NCI-H2227 treated with DMSO at 0.1 percent for 48 hours (cell line): ENCODE measurements at regions not wholly inside any gene's neighbourhood (a gene's known extent, or its start where the extent isn't known, plus 50 kb on each side); places are given as distances from the start of the nearest gene placed in this dataset.

ENCODE experiments used
- DNase-seq: peaks from one replicate; lab custom pipeline; 2025; lab: John Stamatoyannopoulos, UW

DNA sequence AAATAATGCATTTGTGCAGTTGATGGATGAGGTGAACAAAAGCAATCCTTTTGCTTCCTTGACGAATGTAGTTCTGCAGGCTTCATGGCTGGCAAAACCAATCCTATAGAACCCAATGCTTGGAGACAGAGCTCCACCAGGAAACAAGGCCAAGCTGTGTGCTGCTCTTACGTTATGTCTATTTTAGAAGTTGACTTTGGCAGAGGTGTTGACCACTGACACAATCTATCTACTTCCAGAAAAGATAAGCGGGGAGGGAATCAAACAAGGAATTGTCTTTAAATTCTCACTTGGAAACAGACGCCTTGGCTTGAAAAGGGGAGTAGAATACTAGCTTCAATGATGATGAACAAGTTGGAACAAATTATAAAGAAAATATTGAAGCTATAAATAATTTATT is 211.2 kb downstream of the SETD4 start:
- DNase-seq = no peak

DNA sequence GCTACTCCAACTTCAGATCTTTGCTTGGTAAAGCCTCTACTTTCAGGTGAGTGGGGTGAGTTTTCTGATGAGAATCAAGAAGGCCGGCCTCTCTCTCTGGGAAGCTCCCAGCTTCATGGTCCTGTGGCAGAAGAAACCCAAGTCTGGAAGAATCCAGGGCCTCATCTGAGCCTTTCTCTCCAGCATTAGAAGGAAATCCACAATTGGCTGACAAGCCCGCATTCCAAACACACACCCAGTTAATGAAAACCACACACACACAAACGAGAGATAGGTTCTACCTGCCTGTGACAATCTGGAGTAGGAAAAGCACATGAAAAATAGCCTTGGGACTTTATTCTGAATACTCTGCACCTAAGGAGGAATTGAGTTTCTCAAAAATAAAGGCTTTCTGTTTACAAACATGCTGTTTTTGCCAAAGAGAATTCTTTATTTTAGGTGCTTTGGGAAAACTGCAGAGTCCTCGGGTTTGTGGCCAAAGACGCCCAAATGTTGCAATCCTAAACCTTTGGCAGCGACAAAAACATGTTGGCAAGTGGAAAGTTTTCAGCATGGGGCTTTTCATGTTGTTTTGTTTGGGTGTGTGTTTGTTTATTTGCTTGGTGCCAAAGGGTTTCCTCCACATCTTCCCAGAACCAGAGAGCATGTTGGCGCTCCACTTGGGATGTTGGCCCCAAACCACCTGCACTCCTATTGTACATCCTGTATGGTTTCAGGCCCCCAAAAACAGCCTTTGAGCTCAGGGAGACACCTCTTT is 216.2 kb downstream of the SETD4 start:
- no peak for DNase-seq

DNA sequence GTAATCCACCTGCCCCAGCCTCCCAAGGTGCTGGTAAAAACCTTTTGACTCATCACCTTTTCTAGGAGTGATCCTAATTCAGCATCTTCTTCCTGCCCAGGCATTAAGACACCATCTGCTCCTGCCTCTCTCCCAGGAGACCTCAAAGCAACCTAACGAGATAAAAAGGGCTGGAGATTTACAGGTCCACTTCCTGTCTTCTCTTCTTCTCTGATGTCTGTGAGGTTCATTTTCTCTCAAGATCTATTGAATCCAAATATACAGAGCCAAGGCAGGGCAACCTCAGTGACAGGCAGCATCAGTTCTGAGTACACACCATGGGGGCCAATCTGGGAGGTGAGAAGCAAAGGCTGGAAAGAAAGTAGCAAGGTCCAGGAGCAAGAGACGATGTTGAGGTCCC is 219.4 kb downstream of the SETD4 start:
- no peak for DNase-seq

DNA sequence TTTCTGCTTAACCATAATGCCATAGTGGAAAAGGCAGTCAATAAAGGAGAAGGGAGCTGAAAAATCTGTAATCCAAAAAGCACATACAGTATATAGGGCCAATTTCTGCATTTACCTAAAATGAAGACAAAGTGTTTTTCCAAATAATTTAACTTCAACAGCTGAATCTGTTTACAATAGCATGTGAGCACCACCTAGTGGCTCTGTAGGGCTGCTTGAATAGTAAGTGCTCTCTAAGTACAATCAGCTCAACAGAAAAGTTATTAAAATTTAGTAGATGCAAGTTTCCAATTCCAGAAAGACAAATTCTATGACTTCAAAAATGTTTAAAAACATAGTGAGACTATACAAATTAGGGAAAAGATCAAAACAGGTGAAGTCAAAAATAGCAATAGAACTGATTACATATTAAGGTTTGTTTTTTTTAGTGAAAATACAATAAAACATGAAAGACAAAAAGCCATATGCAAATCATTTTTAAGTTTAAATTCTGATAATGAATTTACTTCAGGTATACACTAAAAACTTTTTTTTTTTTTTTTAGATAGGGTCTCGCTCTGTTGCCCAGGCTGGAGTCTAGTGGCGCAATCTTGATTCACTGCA is 220.0 kb downstream of the SETD4 start:
- no peak for DNase-seq

DNA sequence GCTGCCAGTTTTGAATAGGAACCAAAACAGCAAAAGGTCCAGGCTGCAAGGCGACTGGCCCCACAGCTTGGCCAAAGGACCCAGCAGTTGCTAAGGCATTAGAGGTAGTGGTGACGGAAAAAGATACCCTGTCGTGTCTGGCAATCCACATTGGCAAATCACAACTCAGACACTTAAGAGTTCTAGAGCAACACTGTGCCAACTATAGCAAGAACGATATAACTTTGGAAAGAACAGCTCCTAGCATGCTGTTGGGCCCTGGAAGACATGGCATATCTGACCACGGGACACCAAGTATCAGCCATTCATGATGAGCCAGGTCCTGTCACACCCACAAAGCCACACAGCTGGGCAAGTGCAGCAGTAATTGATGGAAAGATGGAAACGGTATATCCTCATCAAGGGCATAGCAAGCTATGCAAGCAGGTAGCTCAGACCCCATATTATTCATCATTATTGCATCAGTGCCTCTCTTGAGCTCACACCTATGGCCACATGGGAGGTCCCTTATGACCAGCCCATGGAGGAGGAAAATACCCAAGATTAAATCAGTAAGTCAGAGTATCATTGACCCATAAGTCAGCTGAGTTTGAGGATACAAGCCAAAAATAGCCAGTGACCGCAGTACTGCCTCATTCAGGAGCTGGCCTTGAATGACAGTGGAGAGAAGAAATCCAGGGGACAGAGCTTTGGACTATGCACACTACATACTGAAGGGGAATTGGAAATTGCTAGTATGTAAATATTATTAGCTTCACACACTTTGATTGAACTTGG is 221.2 kb downstream of the SETD4 start:
- DNase-seq = no peak

DNA sequence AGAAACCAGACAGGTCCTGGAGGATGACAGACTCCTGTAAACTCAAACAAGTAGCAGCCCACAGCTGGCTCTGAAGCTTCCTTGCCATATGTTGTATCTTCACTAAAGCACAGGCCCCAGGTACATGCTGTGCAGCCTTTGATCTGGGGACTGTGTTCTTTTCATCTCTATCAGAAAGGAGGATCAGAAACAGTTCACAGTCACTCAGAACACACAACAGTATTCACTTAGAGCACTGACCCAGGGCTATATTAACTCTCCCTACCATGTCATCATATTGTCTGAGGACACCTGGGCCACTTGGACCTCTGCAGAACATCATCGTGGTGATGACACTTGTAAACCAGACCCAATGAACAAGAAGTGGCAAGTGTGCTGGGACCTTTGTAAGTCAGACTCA is 222.0 kb downstream of the SETD4 start:
- no peak for DNase-seq

DNA sequence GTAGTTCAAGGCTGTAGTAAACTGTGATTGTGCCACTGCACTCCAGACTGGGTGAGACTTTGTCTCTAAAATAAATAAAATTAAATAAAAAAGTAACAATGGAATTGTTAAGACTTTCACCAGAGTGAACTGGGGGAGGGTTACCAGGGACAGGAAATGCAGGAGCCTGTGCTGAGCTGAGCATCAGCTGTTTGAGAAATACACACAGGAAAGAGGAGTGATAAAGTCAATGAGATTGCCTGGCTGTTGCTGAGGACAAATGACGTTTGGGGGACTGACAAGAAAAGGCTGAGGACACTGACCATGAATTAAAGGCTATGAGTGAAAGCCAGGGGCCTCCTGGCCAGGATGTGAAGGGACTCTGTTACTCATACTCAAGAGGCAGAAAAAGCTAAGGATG is 226.3 kb downstream of the SETD4 start:
- DNase-seq = no peak

DNA sequence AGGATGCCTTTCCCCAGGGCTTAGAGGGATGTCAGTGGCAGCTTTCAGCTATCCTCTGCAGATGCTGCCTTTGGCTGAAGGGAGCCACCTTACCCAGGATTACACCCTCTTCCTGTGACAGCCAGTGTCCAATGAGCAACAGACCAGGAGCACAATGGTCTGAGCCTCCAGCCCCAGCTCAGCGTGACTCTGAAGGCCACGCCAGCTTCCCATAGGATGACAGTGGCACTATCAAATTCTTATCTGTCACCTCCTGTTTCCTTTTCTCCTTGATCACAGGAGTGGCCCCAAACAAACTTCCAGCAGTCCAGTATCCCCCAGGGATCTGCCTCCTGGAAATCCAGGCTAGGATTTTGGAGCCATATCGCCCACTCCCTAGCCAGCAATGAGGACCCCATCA is 226.9 kb downstream of the SETD4 start:
- DNase-seq = no peak

DNA sequence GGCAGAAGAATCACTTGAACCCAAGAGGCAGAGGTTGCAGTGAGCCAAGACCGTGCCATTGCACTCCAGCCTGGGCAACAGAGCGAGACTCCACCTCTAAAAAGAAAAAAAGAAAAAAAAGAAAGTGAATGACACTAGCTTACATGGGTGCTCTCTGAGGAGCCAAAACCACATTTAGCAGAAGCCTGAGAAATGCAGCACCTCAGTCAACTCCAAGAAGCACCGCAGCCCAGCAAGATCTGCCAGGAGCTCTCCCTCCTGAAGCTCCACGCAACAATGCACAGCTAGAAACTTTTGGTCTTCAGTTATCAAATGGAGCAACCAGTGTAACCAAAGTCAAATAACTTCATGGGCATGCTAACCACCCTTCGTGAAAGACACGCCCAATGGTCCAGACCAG is 229.1 kb downstream of the SETD4 start:
- no peak for DNase-seq

DNA sequence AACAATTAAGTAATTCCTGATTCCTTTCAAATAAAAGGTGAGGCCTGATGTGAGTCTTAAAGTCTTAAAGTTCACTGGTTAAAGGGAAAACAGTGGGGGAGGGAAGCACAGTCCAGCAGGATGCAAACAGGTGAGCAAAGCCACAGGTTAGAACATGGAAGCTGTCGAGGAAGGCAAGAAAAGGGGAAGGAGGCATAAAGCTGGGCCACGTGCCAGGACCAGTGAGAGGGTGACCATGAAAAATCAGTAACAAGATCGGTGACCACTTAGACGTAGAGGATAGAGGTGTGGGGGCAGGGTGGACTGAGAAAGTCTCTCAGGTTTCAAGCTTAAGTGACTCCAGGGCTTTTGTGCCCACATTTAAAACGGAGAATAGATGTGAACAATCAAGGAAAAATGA is 231.3 kb downstream of the SETD4 start:
- no peak for DNase-seq

DNA sequence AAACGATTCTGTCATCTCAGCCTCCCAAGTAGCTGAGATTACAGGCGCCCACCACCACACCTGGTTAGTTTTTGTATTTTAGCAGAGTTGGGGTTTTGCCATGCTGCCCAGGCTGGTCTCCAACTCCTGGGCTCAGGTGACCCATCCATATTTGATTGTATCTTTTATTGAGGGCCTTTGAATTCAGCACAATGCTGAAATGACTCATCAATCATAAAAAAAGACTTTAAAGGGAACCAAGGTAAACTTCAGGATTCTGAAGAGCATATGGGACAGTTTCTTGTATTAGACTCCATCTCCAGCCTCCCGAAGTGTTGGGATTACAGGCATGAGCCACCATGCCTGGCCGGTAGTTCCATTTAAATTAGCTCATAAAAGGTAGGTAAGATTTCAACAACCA is 232.2 kb downstream of the SETD4 start:
- DNase-seq = no peak

DNA sequence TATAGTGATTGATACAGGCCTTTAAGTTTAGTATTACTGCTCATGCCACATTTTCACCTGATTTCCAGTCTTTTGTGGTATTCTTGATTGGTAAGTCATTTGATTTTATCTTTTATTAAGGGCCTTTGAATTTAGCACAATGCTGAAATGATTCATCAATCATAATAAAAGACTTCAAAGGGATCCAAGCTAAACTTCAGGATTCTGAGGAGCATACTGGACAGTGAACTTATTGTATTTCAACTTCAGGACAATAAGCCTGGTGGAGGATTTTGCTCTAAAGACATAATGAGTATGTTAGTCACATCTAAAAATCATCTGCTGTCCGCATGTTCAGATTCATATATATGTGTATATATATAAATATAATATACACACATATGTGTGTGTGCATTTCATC is 233.3 kb downstream of the SETD4 start:
- no peak for DNase-seq

DNA sequence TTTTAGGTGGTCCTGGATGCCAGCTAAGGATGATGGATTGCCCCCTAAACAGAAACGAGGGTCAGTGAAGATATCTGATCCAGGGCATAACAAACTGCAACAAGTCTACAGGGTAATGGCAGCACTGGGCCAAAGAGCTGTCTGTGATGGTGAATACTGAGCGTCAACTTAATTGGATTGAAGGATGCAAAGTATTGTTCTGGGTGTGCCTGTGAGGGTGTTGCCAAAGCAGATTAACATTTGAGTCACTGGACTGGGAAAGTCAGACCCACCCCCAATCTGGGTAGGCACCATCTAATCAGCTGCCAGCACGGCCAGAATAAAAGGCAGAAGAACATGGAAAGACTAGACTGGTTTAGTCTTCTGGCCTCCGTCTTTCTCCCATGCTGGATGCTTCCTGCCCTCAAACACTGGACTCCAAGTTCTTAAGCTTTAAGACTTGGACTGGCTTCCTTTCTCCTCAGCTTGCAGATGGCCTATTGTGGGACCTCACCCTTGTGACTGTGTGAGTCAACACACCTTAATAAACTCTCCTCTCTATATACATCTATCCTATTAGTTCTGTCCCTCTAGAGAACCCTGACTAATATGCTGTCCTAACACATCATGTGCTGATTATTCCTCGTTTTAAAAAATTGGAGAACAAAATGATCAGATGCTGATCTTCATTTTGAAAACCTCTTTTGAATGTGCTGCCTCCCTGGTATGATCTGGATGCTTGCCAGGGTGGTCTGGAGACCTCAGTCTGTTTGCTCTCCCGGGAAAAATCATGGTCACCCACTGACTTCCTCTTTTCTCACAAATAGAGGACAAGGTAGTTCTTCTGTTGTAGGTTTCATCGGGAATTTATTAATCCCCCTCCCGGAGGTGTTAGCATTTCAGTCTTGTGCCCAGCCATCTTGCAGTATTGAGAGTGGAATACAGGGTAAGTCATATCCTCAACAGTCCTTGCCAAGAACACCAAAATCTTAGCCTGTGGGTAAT is 234.7 kb downstream of the SETD4 start:
- no peak for DNase-seq

DNA sequence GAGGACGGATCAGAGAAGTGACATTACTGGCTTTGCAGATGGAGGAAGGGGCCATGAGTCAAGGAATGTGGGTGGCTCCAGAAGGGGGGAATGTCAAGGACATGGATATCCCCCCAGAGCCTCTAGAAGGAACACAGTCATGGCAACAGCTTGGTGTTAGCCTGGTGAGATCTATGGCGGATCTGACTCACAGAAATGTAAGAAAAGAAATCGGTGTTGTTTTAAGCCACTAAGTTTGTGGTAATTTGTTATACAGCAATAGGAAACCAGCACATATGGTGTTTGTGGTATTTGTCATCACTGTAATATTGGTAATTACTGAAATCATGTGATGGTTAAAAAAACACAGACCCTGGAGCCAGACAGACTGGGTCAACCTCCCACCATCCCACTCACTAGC is 236.2 kb downstream of the SETD4 start:
- no peak for DNase-seq

DNA sequence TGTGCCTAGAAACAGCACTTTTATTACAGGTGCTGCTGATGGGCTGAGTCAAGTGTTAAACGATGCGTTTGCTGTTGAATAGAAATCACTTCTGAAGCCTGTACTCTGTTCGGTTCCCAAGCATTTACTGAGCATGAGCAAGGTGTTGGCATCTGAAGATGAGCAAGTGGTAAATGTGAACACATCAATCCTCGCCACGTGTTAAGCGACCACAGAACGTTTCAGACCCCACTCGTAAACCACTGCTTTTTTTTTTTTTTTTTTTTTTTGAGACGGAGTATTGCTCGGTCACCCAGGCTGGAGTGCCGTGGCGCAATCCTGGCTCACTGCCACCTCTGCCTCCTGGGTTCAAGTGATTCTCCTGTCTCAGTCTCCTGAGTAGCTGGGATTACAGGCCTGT is 241.2 kb downstream of the SETD4 start:
- no peak for DNase-seq

DNA sequence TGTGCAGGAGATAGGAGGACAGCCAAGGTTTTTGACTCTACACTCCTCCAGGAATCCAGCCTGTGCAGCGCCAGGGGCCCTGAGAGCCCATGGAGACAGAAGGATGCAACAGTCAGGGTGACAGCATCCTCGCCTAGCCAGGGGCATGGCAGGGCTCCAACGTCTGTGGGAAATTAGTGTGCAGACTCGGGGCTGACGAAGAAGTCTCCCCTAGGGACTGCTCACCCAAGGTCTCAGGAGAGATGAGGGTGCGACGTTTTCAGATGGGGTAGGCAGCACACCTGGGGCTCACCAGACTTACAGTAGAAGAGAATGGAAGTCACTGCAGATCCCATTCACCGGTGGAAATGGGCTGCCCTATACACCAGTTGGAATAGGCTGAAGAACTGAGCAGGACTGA is 241.7 kb downstream of the SETD4 start:
- DNase-seq = no peak

DNA sequence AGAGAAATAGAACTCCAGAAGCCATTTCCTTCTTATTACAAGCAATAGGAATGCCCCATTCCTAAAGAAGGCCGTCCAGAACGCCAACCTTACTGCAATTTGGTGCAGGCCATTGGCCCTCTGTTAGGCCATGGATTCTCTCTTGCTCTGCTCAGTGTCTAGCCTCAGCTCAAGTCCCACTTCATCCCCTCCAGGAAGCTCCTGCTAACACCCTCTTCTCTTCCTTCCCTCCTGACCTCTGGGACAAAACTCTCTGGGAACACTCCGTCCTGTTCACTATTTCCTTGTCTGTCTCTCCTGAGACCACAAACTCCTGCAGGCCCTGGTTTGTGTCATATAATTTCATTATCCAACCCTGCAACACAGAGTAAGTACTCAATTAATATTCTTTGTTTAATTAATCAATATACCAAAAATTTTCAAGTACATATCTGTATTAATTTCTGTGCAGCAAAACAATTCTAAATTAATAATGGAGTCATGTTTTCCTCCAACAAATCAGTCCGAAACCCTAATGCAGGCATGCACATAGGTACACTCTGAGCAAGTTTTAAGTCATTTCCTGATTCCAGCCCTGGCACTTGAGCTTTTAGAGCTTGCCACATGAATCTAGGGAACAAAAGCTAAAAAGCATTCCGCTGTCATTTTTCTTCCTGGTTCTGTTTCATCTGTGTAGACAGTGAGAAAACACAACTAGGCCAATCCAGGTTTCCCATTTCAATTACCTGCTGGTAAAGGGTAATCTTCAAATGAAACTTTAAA is 245.3 kb downstream of the SETD4 start:
- DNase-seq = no peak

DNA sequence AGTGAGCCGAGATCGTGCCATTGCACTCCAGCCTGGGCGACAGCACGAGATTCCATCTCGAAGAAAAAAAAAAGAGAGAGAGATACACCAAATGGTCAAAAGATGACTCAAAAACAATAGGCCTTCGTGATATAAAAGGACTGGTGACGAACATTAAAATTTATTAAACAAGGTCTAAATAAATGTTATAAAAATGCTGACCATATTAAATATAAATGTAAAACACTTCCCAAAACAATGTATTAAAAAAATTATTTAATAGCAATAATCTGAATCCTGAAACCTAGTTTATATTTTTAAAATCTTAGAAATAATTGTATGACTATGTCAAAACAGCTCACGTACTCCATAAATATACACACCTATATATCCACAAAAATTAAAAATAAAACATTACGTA is 247.6 kb downstream of the SETD4 start:
- DNase-seq = no peak

DNA sequence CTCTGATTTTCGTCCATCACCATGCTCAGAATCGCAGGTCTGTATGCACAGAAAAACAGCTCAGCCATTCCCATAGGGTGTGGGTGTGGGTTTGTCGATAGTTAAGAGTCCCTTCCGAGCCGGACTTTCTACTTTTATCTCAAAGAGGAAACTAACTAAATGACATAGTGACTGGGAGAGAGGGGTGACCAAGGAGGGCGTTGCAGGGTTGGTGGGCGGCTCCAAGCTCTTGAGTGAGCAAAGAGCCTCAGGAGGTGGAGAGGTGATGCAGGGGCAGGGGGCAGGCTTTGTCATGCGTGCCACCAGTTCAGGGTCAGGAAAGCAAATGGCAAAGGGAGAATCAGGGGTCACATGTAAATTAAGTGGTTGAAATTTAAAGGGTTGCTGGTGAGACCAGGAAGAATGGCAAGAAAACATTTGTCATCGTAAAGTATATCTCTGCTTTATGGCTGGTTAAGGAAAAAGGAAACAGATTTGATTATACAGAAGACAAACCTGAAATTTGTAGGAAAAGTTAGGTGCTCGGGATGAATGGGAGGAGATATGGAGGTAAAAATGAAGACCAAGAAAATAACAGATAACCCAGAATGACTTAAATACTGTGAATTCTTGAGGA is 249.0 kb downstream of the SETD4 start:
- no peak for DNase-seq

DNA sequence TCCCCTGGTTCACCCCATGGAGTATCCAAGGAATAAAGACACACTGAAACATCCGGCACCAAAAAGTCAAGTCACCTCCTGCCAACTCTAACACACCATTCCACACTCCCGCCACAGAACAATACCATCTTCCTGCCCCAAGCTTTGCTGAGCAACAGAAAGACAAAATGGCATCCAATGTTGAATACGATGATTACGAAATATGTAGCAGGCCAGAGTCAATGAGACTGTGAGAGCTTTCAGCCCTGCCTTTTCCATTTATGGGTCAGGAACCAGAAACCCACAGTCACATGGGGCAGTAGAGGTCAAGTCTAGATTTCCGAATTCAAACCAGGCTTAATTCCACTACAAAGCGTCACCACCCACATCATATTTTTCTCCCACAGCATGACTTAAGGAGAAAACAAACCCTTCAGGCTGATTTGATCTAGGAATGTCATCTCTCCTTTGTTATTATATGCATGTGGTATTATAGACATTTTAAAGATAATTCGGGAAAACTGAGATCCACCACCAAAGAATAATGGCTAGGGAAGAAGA is 249.8 kb downstream of the SETD4 start:
- DNase-seq = no peak

DNA sequence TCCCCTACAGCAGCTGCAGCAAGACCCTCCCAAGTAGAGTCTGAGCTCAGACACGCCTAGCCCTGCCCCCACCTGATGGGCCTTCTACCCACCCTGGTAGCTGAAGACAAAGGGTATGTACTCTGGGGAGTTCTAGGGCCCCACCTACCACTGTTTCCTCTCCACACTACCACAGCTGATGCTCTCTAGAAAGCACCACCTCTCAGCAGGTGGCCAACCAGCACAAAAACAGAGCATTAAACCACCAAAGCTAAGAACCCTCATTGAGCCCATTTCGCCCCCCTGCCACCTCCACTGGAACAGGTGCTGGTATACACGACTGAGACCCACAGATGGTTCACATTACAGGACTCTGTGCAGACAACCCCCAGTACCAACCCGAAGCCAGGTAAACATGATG is 258.9 kb downstream of the SETD4 start:
- no peak for DNase-seq
